Immature natural killer cell (primary cell): ENCODE measurements at regions not wholly inside any gene's neighbourhood (a gene's known extent, or its start where the extent isn't known, plus 50 kb on each side); places are given as distances from the start of the nearest gene placed in this dataset.

Source experiments
- DNase-seq, 3 donors: peaks; one replicate each; pipeline ENCODE4 v3.0.0; 2022; ENCODE audit warnings: mixed read lengths in 1 of 3
- H3K27ac Mint-ChIP-seq, 6 donors: one replicate each; pipeline ENCODE4 v1.8.0; 2020; ENCODE audit warnings: mixed read lengths in 6 of 6, mild to moderate bottlenecking in 5 of 6, inconsistent platforms in 4 of 6, moderate library complexity in 3 of 6
- H3K27me3 Mint-ChIP-seq, 3 donors: one replicate each; pipeline ENCODE4 v1.8.0; 2020 to 2021; ENCODE audit warnings: low read depth in 3 of 3, mild to moderate bottlenecking in 3 of 3, mixed read lengths in 3 of 3, moderate library complexity in 3 of 3, inconsistent platforms in 1 of 3
- H3K36me3 Mint-ChIP-seq, 3 donors: one replicate each; pipeline ENCODE4 v1.8.0; 2020; ENCODE audit warnings: mixed read lengths in 3 of 3, inconsistent platforms in 2 of 3, mild to moderate bottlenecking in 2 of 3
- H3K4me1 Mint-ChIP-seq, 2 donors: one replicate each; pipeline ENCODE4 v1.8.0; 2020; ENCODE audit warnings: inconsistent platforms in 2 of 2, mild to moderate bottlenecking in 2 of 2, mixed read lengths in 2 of 2, moderate library complexity in 1 of 2
- H3K4me3 Mint-ChIP-seq, 5 donors: one replicate each; pipeline ENCODE4 v1.8.0; 2020; ENCODE audit warnings: mild to moderate bottlenecking in 5 of 5, mixed read lengths in 5 of 5, inconsistent platforms in 3 of 5, moderate library complexity in 3 of 5
- H3K9me3 Mint-ChIP-seq, 6 donors: one replicate each; pipeline ENCODE4 v1.8.0; 2020; ENCODE audit warnings: mild to moderate bottlenecking in 6 of 6, mixed read lengths in 6 of 6, inconsistent platforms in 4 of 6, moderate library complexity in 3 of 6

GRCh38 chr1:185369786-185370185 lies 52.7 kb upstream of the IVNS1ABP start:
- DNase-seq, result no peak
- Mint-ChIP-seq H3K27me3 (peaks cover 4 to 8% (median 4%) of the 10 kb centered on the region in 3 donors), H3K9me3 (no peaks in the 10 kb centered on the region), H3K4me1 (peaks cover 10 to 15% of the 10 kb centered on the region in 2 donors), H3K27ac (no peak overlapping the region), H3K36me3 (peaks cover 0 to 6% (median 0%) of the 10 kb centered on the region in 3 donors), H3K4me3 (no peak overlapping the region)

- Mint-ChIP-seq H3K9me3 (no peaks in the 10 kb centered on the region), H3K36me3 (peaks cover 0 to 6% (median 0%) of the 10 kb centered on the region in 3 donors), H3K4me3 (no peak overlapping the region), H3K27ac (no peak overlapping the region), H3K27me3 (peaks cover 4 to 8% (median 4%) of the 10 kb centered on the region in 3 donors), H3K4me1 (peaks cover 10% of the 10 kb centered on the region in 2 donors)
- no peak for DNase-seq
Observed at GRCh38 chr1:185368913-185369491, 52.0 kb upstream of the IVNS1ABP start.

- Mint-ChIP-seq H3K27ac (no peak overlapping the region), H3K9me3 (no peaks in the 10 kb centered on the region), H3K4me1 (peaks cover 5 to 12% of the 10 kb centered on the region in 2 donors), H3K27me3 (peaks cover 4 to 8% (median 4%) of the 10 kb centered on the region in 3 donors), H3K36me3 (peaks cover 0 to 6% (median 0%) of the 10 kb centered on the region in 3 donors), H3K4me3 (no peak overlapping the region)
- DNase-seq, result no peak
Observed at GRCh38 chr1:185368313-185368855, 51.3 kb upstream of the IVNS1ABP start.

- Mint-ChIP-seq H3K9me3 (peaks cover 0 to under 1% (median 0%) of the 10 kb centered on the region in 6 donors), H3K27ac (no peak overlapping the region), H3K4me3 (no peak overlapping the region), H3K36me3 (peaks cover 2 to 10% (median 4%) of the 10 kb centered on the region in 3 donors), H3K4me1 (peaks cover 0 to 23% of the 10 kb centered on the region in 2 donors), H3K27me3 (peaks cover 4 to 8% (median 5%) of the 10 kb centered on the region in 3 donors)
- DNase-seq, result no peak
Observed at GRCh38 chr1:185367218-185367617, 50.2 kb upstream of the IVNS1ABP start.
